SK-N-SH (cell line): ENCODE measurements at regions not wholly inside any gene's neighbourhood (a gene's known extent, or its start where the extent isn't known, plus 50 kb on each side); places are given as distances from the start of the nearest gene placed in this dataset.

Source experiments
- CTCF ChIA-PET: fragments of 300-600, 350-600 bp; formaldehyde crosslinking; extraction: SDS; loops from one replicate; lab custom pipeline; 2021; lab: Yijun Ruan, JAX
- POLR2A ChIA-PET: fragments of 350-600 bp; sonication (Branson Sonifier 250); formaldehyde crosslinking; extraction: SDS; loops from one replicate; lab custom pipeline; 2020; ENCODE audit warnings: antibody characterized with exemption, inconsistent platforms; lab: Yijun Ruan, JAX
- DNase-seq: peaks from one replicate; pipeline ENCODE4 v3.0.0; 2012
- H2AFZ ChIP-seq: fragments of 200-600 bp; sonication (generic); 2 replicates; pipeline ENCODE4 v1.8.1; 2016; ENCODE audit warnings: antibody characterized with exemption, mild to moderate bottlenecking, low read depth
- H3F3A ChIP-seq: fragments of 200-600 bp; sonication (generic); replicated peaks from 2 replicates; pipeline ENCODE3; 2016; ENCODE audit warnings: antibody characterized with exemption, mild to moderate bottlenecking; ENCODE audit not compliant: insufficient read depth
- H3K27ac ChIP-seq, 2 experiments: fragments of 200-500 bp in 1 of 2; fragments of 200-600 bp in 1 of 2; sonication (Bioruptor generic) in 1 of 2; sonication (generic), shearing (Covaris generic) in 1 of 2; 2 replicates each; pipeline versions ENCODE4 v1.5.1 to v1.6.1; 2014 to 2016; ENCODE audit warnings: low read depth in 2 of 2, inconsistent platforms in 1 of 2, low read length in 1 of 2, mild to moderate bottlenecking in 1 of 2, mixed read lengths in 1 of 2
- H3K27me3 ChIP-seq: fragments of 200-600 bp; sonication (generic), shearing (Covaris generic); 2 replicates; pipeline ENCODE4 v1.6.1; 2016; ENCODE audit warnings: mixed run types; ENCODE audit not compliant: insufficient read depth
- H3K36me3 ChIP-seq, 2 experiments: fragments of 200-500 bp in 1 of 2; fragments of 200-600 bp in 1 of 2; sonication (Bioruptor generic) in 1 of 2; sonication (generic) in 1 of 2; replicated peaks in 1 of 2; 2 replicates each; pipeline versions ENCODE3 to v1.5.1; 2014 to 2016; ENCODE audit warnings: low read length in 1 of 2, mild to moderate bottlenecking in 1 of 2; ENCODE audit not compliant: insufficient read depth in 2 of 2, control insufficient read depth in 1 of 2
- H3K4me1 ChIP-seq, 2 experiments: fragments of 200-500 bp in 1 of 2; fragments of 200-600 bp in 1 of 2; sonication (Bioruptor generic) in 1 of 2; sonication (generic), shearing (Covaris generic) in 1 of 2; 2 replicates each; pipeline versions ENCODE4 v1.5.1 to v1.6.1; 2014 to 2016; ENCODE audit warnings: low read depth in 1 of 2, low read length in 1 of 2, mixed run types in 1 of 2; ENCODE audit not compliant: insufficient read depth in 2 of 2, control insufficient read depth in 1 of 2
- H3K4me2 ChIP-seq: fragments of 200-600 bp; sonication (generic), shearing (Covaris generic); 2 replicates; pipeline ENCODE4 v1.6.1; 2017; ENCODE audit warnings: mixed run types
- H3K4me3 ChIP-seq, 2 experiments: fragments of 200-500 bp in 1 of 2; fragments of 200-600 bp in 1 of 2; sonication (Bioruptor generic) in 1 of 2; sonication (generic), shearing (Covaris generic) in 1 of 2; 2 replicates each; pipeline versions ENCODE4 v1.5.1 to v1.8.1; 2014 to 2016; ENCODE audit warnings: low read depth in 2 of 2, inconsistent platforms in 1 of 2, low read length in 1 of 2, mild to moderate bottlenecking in 1 of 2, mixed read lengths in 1 of 2, moderate library complexity in 1 of 2
- H3K79me2 ChIP-seq: fragments of 200-600 bp; sonication (generic); 2 replicates; pipeline ENCODE4 v1.8.1; 2017; ENCODE audit warnings: mild to moderate bottlenecking; ENCODE audit not compliant: insufficient read depth
- H3K9ac ChIP-seq: fragments of 200-600 bp; sonication (generic); 2 replicates; pipeline ENCODE4 v1.6.1; 2017; ENCODE audit warnings: mixed run types
- H3K9me2 ChIP-seq: fragments of 200-600 bp; sonication (generic); 2 replicates; pipeline ENCODE4 v1.6.1; 2017; ENCODE audit warnings: mixed run types
- H3K9me3 ChIP-seq: fragments of 200-600 bp; sonication (generic); 2 replicates; pipeline ENCODE4 v1.6.1; 2017; ENCODE audit warnings: mixed run types, mild to moderate bottlenecking, moderate library complexity
- H4K20me1 ChIP-seq: fragments of 200-600 bp; sonication (generic); 2 replicates; pipeline ENCODE4 v1.6.1; 2017; ENCODE audit warnings: mild to moderate bottlenecking, mixed run types; ENCODE audit not compliant: insufficient read depth
- CHD2 ChIP-seq: fragments of 150-350 bp; IDR thresholded peaks from 2 replicates; pipeline ENCODE4 v1.6.1; 2018; ENCODE audit warnings: low read length; ENCODE audit not compliant: partially characterized antibody
- ELF1 ChIP-seq: IDR thresholded peaks from 2 replicates; pipeline ENCODE4 v1.4.0; 2012
- EZH2phosphoT487 ChIP-seq: fragments of 200-600 bp; sonication (generic); IDR thresholded peaks from 2 replicates; pipeline ENCODE4 v1.6.1; 2017; ENCODE audit warnings: low read depth, mixed run types, mild to moderate bottlenecking, antibody characterized with exemption, moderate library complexity, borderline replicate concordance
- FOSL2 ChIP-seq: IDR thresholded peaks from 2 replicates; pipeline ENCODE4 v1.4.0; 2012; ENCODE audit warnings: low read depth, mild to moderate bottlenecking, moderate library complexity, borderline replicate concordance
- FOXJ3 ChIP-seq: sonication (generic); formaldehyde crosslinking; IDR thresholded peaks from 2 replicates; pipeline ENCODE4 v1.5.1; 2020; ENCODE audit warnings: mild to moderate bottlenecking, missing genetic modification reagents
- FOXM1 ChIP-seq: IDR thresholded peaks from 2 replicates; pipeline ENCODE4 v1.4.0; 2012; ENCODE audit warnings: low read depth, mild to moderate bottlenecking
- GABPA ChIP-seq: IDR thresholded peaks from 2 replicates; pipeline ENCODE4 v1.4.0; 2012; ENCODE audit warnings: low read depth, mild to moderate bottlenecking
- GATA2 ChIP-seq: sonication (generic); formaldehyde crosslinking; IDR thresholded peaks from 2 replicates; pipeline ENCODE4 v1.5.0; 2020; ENCODE audit warnings: mild to moderate bottlenecking, missing genetic modification reagents
- NFIC ChIP-seq: IDR thresholded peaks from 2 replicates; pipeline ENCODE4 v1.4.0; 2012; ENCODE audit warnings: borderline replicate concordance
- RAD21 ChIP-seq: IDR thresholded peaks from 2 replicates; pipeline ENCODE4 v1.6.1; 2012; ENCODE audit warnings: mild to moderate bottlenecking, low read length
- RCOR1 ChIP-seq: fragments of 150-350 bp; IDR thresholded peaks from 2 replicates; pipeline ENCODE4 v1.6.1; 2017; ENCODE audit warnings: antibody characterized with exemption, low read length
- RFX5 ChIP-seq: IDR thresholded peaks from 2 replicates; pipeline ENCODE4 v1.6.1; 2012; ENCODE audit warnings: mild to moderate bottlenecking, improper control_type of control experiment, low read length
- RXRA ChIP-seq: IDR thresholded peaks from 2 replicates; pipeline ENCODE4 v1.4.0; 2012; ENCODE audit warnings: low read depth, mild to moderate bottlenecking, borderline replicate concordance
- TAF1 ChIP-seq: IDR thresholded peaks from 2 replicates; pipeline ENCODE4 v1.6.1; 2012; ENCODE audit warnings: low read depth, mild to moderate bottlenecking, low read length, moderate library complexity, borderline replicate concordance
- TCF12 ChIP-seq: IDR thresholded peaks from 2 replicates; pipeline ENCODE4 v1.4.0; 2012
- YY1 ChIP-seq: IDR thresholded peaks from 2 replicates; pipeline ENCODE4 v1.4.0; 2012; ENCODE audit warnings: low read depth, mild to moderate bottlenecking
- WGBS: methylation state at CpG from one replicate; pipeline ENCODE4 v1.1.6; 2017; ENCODE audit warnings: low lambda C conversion rate; 5-methylcytosine and 5-hydroxymethylcytosine counted together
- TF ChIP-seq, protein P1 (sequence below): IDR thresholded peaks from 2 replicates; pipeline ENCODE4 v1.4.0; 2012; ENCODE audit warnings: low read depth
- TF ChIP-seq, protein P2 (sequence below): fragments of 150-350 bp; IDR thresholded peaks from 2 replicates; pipeline ENCODE4 v1.6.1; 2016; ENCODE audit warnings: mild to moderate bottlenecking, low read depth, low read length
- TF ChIP-seq, protein P3 (sequence below): fragments of 200-600 bp; sonication (generic); IDR thresholded peaks from 2 replicates; pipeline ENCODE4 v1.6.1; 2017; ENCODE audit warnings: antibody characterized with exemption, mild to moderate bottlenecking, moderate library complexity
- TF ChIP-seq, protein P4 (sequence below): IDR thresholded peaks from 2 replicates; pipeline ENCODE4 v1.4.0; 2012; ENCODE audit warnings: low read depth, borderline replicate concordance
- TF ChIP-seq, protein P5 (sequence below): fragments of 150-350 bp; IDR thresholded peaks from 2 replicates; pipeline ENCODE4 v1.6.1; 2017; ENCODE audit warnings: antibody characterized with exemption, low read length, low read depth, borderline replicate concordance
- TF ChIP-seq, protein P6 (sequence below): IDR thresholded peaks from 2 replicates; pipeline ENCODE4 v1.4.0; 2012; ENCODE audit warnings: low read depth, borderline replicate concordance

DNA sequence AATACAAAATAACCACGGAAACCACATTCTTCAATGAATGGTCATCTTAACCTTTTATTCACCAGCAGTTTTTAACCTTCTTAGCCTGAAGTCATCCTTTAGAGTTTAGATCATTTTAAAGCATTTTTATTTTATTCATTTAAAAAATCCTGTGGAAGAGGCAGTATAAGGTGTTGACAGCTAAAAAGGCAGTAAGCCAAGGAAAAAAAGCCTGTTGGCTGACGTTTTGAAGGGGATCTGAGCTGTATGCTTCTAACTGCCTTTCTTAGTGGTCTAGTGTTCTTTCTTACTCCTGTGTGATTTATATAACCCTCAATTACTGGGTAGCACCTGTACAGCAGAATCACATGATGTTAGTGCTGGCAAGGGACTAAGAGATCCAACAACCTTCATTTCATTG is 438.3 kb upstream of the SEL1L start:
- 0% methylated on average over 2 of the region's 2 CpGs for WGBS
- H3K4me2 ChIP-seq = no peak overlapping the region
- no peaks in the 10 kb centered on the region for H3K79me2 ChIP-seq
- ChIA-PET POLR2A (no interaction called here), CTCF (no interaction called here)
- TF ChIP-seq FOSL2 = no peak
- no peak for TF ChIP-seq TAF1
- no peak for TF ChIP-seq RFX5
- no peak for TF ChIP-seq FOXJ3 (CRISPR knock-in tag)
- TF ChIP-seq YY1 = no peak
- TF ChIP-seq, protein P1, sequence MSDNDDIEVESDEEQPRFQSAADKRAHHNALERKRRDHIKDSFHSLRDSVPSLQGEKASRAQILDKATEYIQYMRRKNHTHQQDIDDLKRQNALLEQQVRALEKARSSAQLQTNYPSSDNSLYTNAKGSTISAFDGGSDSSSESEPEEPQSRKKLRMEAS = no peak
- TF ChIP-seq, protein P2, sequence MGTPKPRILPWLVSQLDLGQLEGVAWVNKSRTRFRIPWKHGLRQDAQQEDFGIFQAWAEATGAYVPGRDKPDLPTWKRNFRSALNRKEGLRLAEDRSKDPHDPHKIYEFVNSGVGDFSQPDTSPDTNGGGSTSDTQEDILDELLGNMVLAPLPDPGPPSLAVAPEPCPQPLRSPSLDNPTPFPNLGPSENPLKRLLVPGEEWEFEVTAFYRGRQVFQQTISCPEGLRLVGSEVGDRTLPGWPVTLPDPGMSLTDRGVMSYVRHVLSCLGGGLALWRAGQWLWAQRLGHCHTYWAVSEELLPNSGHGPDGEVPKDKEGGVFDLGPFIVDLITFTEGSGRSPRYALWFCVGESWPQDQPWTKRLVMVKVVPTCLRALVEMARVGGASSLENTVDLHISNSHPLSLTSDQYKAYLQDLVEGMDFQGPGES = no peak
- TF ChIP-seq, protein P3, sequence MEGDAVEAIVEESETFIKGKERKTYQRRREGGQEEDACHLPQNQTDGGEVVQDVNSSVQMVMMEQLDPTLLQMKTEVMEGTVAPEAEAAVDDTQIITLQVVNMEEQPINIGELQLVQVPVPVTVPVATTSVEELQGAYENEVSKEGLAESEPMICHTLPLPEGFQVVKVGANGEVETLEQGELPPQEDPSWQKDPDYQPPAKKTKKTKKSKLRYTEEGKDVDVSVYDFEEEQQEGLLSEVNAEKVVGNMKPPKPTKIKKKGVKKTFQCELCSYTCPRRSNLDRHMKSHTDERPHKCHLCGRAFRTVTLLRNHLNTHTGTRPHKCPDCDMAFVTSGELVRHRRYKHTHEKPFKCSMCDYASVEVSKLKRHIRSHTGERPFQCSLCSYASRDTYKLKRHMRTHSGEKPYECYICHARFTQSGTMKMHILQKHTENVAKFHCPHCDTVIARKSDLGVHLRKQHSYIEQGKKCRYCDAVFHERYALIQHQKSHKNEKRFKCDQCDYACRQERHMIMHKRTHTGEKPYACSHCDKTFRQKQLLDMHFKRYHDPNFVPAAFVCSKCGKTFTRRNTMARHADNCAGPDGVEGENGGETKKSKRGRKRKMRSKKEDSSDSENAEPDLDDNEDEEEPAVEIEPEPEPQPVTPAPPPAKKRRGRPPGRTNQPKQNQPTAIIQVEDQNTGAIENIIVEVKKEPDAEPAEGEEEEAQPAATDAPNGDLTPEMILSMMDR = no peak
- no peak for TF ChIP-seq CHD2
- TF ChIP-seq GABPA = no peak
- no peak for TF ChIP-seq ELF1
- no peak for TF ChIP-seq RAD21
- TF ChIP-seq RXRA = no peak
- no peak for TF ChIP-seq TCF12
- TF ChIP-seq, protein P4, sequence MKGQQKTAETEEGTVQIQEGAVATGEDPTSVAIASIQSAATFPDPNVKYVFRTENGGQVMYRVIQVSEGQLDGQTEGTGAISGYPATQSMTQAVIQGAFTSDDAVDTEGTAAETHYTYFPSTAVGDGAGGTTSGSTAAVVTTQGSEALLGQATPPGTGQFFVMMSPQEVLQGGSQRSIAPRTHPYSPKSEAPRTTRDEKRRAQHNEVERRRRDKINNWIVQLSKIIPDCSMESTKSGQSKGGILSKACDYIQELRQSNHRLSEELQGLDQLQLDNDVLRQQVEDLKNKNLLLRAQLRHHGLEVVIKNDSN = no peak
- H3K27ac ChIP-seq = no peak overlapping the region
- H2AFZ ChIP-seq = no peak overlapping the region
- no peaks in the 10 kb centered on the region for H3F3A ChIP-seq
- no peaks in the 10 kb centered on the region for H4K20me1 ChIP-seq
- no peaks in the 10 kb centered on the region for H3K9me2 ChIP-seq
- no peak overlapping the region for H3K9ac ChIP-seq
- no peaks in the 10 kb centered on the region for H3K27me3 ChIP-seq
- no peaks in the 10 kb centered on the region for H3K4me1 ChIP-seq
- no peaks in the 10 kb centered on the region for H3K9me3 ChIP-seq
- H3K36me3 ChIP-seq = no peaks in the 10 kb centered on the region
- DNase-seq = no peak
- H3K4me3 ChIP-seq = no peak overlapping the region

DNA sequence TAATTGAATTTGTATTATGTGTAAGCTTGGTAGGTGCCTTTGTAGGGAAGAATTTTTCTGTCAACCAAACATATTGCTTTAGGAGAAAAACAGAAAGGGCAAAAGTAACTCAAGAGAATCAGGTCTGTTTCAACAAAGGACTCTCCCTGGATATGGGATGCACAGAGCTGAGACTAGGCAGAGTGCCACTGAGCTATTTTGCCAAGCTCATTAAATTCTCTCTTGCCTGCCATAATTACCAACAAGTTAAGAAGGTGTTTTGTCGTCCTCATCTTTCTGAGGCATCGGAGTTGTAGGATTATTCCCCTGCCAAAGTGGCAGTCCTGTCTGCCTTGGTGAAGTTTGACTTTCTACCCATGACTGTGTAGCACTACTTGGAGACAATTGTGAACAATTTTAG is 438.9 kb upstream of the SEL1L start:
- no peaks in the 10 kb centered on the region for H3K4me1 ChIP-seq
- H3F3A ChIP-seq = no peaks in the 10 kb centered on the region
- no peaks in the 10 kb centered on the region for H4K20me1 ChIP-seq
- H3K4me2 ChIP-seq = no peak overlapping the region
- no peak overlapping the region for H2AFZ ChIP-seq
- no peak overlapping the region for H3K27ac ChIP-seq
- no peaks in the 10 kb centered on the region for H3K36me3 ChIP-seq
- H3K9ac ChIP-seq = no peak overlapping the region
- no peaks in the 10 kb centered on the region for H3K27me3 ChIP-seq
- H3K9me3 ChIP-seq = no peaks in the 10 kb centered on the region
- ChIA-PET POLR2A (no interaction called here), CTCF (no interaction called here)
- no peaks in the 10 kb centered on the region for H3K79me2 ChIP-seq
- no peaks in the 10 kb centered on the region for H3K9me2 ChIP-seq
- 0% methylated on average over 2 of the region's 2 CpGs for WGBS
- no peak overlapping the region for H3K4me3 ChIP-seq
- DNase-seq = no peak
- TF ChIP-seq RCOR1 (no peak), FOXM1 (no peak), GATA2 (no peak), NFIC (no peak), RFX5 (no peak), YY1 (no peak), EZH2phosphoT487 (no peak), RXRA (no peak), TAF1 (no peak)
- TF ChIP-seq, protein P5, sequence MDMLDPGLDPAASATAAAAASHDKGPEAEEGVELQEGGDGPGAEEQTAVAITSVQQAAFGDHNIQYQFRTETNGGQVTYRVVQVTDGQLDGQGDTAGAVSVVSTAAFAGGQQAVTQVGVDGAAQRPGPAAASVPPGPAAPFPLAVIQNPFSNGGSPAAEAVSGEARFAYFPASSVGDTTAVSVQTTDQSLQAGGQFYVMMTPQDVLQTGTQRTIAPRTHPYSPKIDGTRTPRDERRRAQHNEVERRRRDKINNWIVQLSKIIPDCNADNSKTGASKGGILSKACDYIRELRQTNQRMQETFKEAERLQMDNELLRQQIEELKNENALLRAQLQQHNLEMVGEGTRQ = no peak
- TF ChIP-seq, protein P4 = no peak
- TF ChIP-seq, protein P1 = no peak
- TF ChIP-seq, protein P6, sequence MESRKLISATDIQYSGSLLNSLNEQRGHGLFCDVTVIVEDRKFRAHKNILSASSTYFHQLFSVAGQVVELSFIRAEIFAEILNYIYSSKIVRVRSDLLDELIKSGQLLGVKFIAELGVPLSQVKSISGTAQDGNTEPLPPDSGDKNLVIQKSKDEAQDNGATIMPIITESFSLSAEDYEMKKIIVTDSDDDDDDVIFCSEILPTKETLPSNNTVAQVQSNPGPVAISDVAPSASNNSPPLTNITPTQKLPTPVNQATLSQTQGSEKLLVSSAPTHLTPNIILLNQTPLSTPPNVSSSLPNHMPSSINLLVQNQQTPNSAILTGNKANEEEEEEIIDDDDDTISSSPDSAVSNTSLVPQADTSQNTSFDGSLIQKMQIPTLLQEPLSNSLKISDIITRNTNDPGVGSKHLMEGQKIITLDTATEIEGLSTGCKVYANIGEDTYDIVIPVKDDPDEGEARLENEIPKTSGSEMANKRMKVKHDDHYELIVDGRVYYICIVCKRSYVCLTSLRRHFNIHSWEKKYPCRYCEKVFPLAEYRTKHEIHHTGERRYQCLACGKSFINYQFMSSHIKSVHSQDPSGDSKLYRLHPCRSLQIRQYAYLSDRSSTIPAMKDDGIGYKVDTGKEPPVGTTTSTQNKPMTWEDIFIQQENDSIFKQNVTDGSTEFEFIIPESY = no peak
